ENCODE measurements at regions not wholly inside any gene's neighbourhood (a gene's known extent, or its start where the extent isn't known, plus 50 kb on each side); places are given as distances from the start of the nearest gene placed in this dataset.

DNA sequence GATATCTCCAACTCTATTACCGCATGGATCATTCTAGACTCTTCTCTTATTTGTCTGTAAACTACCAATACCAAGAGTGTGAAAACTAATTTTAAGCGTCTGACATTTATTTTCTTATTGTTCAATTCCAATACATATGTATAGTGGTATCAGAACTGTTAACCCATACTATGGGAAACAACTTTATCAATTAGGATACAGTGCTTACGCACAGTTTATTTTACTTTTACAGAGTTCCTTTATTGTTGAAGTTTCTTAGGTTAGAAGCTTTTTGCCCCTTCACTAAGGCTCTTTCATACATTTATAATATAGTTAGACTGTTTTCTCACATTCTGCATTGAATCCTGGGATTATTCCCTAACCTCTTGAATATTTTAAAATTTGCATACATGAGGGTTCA lies 198.8 kb upstream of the RGPD4 start:
- no peak for TF ChIP-seq TAF1 (IDR thresholded peaks at IDR 0.05; ENCODE audit: borderline replicate concordance, insufficient read depth, low read length)
- no peak for TF ChIP-seq FOXP2 (optimal IDR thresholded peaks at IDR 0.05; ENCODE audit: borderline replicate concordance, extremely low read depth, extremely low read length, insufficient read depth)
- no peak for TF ChIP-seq SIN3A (IDR thresholded peaks at IDR 0.05; ENCODE audit: borderline replicate concordance, insufficient read depth, low read length)
- TF ChIP-seq REST (IDR thresholded peaks at IDR 0.05; ENCODE audit: insufficient read depth in 1 of 2, low read depth in 2 of 2, low read length in 2 of 2), result no peak
- TF ChIP-seq POLR2AphosphoS5 (IDR thresholded peaks at IDR 0.05; ENCODE audit: low read depth, low read length), result no peak

- TF ChIP-seq FOXP2 (optimal IDR thresholded peaks at IDR 0.05; ENCODE audit: borderline replicate concordance, extremely low read depth, extremely low read length, insufficient read depth), result no peak
- TF ChIP-seq TAF1 (IDR thresholded peaks at IDR 0.05; ENCODE audit: borderline replicate concordance, insufficient read depth, low read length), result no peak
- TF ChIP-seq REST (IDR thresholded peaks at IDR 0.05; ENCODE audit: insufficient read depth in 1 of 2, low read depth in 2 of 2, low read length in 2 of 2), result no peak
- TF ChIP-seq SIN3A (IDR thresholded peaks at IDR 0.05; ENCODE audit: borderline replicate concordance, insufficient read depth, low read length), result no peak
- TF ChIP-seq POLR2AphosphoS5 (IDR thresholded peaks at IDR 0.05; ENCODE audit: low read depth, low read length), result no peak
These were observed 193.0 kb upstream of the RGPD4 start for GRCh38 chr2:107633580-107634147.

DNA sequence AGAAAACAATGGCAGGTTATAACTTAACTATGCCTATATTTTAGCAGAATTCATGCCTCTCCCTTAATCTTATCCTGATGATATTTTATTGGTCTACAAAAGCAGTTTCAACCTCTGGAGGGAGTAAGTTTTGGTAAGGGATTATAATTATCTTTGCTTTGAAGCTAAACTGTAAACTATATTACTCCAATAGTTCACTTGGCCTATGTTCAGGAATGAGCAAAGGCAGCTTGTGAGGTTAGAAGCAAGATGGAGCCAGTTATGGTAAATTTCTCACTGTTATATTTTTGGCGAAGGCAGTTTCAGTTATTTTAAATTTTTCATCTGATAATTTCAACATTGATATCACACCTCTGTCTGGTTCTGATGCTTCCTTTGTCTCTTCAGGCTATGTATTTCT lies 192.5 kb upstream of the RGPD4 start:
- TF ChIP-seq POLR2AphosphoS5 (IDR thresholded peaks at IDR 0.05; ENCODE audit: low read depth, low read length) (no peak), SIN3A (IDR thresholded peaks at IDR 0.05; ENCODE audit: borderline replicate concordance, insufficient read depth, low read length) (no peak), FOXP2 (optimal IDR thresholded peaks at IDR 0.05; ENCODE audit: borderline replicate concordance, extremely low read depth, extremely low read length, insufficient read depth) (no peak), REST (IDR thresholded peaks at IDR 0.05; ENCODE audit: insufficient read depth in 1 of 2, low read depth in 2 of 2, low read length in 2 of 2) (no peak), TAF1 (IDR thresholded peaks at IDR 0.05; ENCODE audit: borderline replicate concordance, insufficient read depth, low read length) (no peak)

DNA sequence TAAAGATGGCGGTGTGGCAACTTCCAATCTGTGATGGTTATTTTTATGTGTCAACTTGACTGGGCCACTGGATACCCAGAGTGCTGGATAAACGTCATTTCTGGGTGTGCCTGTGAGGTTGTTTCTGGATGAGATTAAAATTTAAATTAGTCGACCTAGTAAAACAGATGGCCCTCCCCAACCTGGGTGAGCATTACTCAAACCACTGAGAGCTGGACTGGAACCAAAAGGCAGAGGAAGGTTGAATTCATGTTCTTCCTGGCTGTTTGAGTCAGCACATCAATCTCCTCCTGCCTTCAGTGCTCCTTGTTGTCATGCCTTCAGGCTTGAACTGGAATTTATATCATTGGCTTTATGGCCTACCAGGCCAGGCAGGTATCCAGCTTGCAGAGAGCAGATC lies 190.8 kb upstream of the RGPD4 start:
- TF ChIP-seq SIN3A (IDR thresholded peaks at IDR 0.05; ENCODE audit: borderline replicate concordance, insufficient read depth, low read length), result no peak
- no peak for TF ChIP-seq REST (IDR thresholded peaks at IDR 0.05; ENCODE audit: insufficient read depth in 1 of 2, low read depth in 2 of 2, low read length in 2 of 2)
- no peak for TF ChIP-seq POLR2AphosphoS5 (IDR thresholded peaks at IDR 0.05; ENCODE audit: low read depth, low read length)
- no peak for TF ChIP-seq TAF1 (IDR thresholded peaks at IDR 0.05; ENCODE audit: borderline replicate concordance, insufficient read depth, low read length)
- TF ChIP-seq FOXP2 (optimal IDR thresholded peaks at IDR 0.05; ENCODE audit: borderline replicate concordance, extremely low read depth, extremely low read length, insufficient read depth), result no peak

GRCh38 chr2:107645586-107645985 lies 181.1 kb upstream of the RGPD4 start:
- TF ChIP-seq TAF1 (IDR thresholded peaks at IDR 0.05; ENCODE audit: borderline replicate concordance, insufficient read depth, low read length), result no peak
- no peak for TF ChIP-seq SIN3A (IDR thresholded peaks at IDR 0.05; ENCODE audit: borderline replicate concordance, insufficient read depth, low read length)
- no peak for TF ChIP-seq REST (IDR thresholded peaks at IDR 0.05; ENCODE audit: insufficient read depth in 1 of 2, low read depth in 2 of 2, low read length in 2 of 2)
- no peak for TF ChIP-seq POLR2AphosphoS5 (IDR thresholded peaks at IDR 0.05; ENCODE audit: low read depth, low read length)
- TF ChIP-seq FOXP2 (optimal IDR thresholded peaks at IDR 0.05; ENCODE audit: borderline replicate concordance, extremely low read depth, extremely low read length, insufficient read depth), result no peak
